H1 (cell line): ENCODE measurements at regions not wholly inside any gene's neighbourhood (a gene's known extent, or its start where the extent isn't known, plus 50 kb on each side); places are given as distances from the start of the nearest gene placed in this dataset.

Experiments
- CTCF ChIA-PET: fragments of 300-600 bp; sonication (Branson Sonifier 250); formaldehyde crosslinking; loops from one replicate; lab custom pipeline; 2021; ENCODE audit not compliant: partially characterized antibody; lab: Charles Lee
- POLR2A ChIA-PET: fragments of 300-600 bp; sonication (Branson Sonifier 250); formaldehyde crosslinking; loops from one replicate; lab custom pipeline; 2021; ENCODE audit warnings: inconsistent platforms; ENCODE audit not compliant: partially characterized antibody; lab: Charles Lee
- DNase-seq, 2 experiments: peaks; one replicate each; pipeline versions ENCODE4 v3.0.0 to v3.0.0-alpha.2; 2010 to 2022; ENCODE audit warnings: low spot score in 2 of 2, low read depth in 1 of 2, mixed read lengths in 1 of 2
- FAIRE-seq: peaks from 2 replicates; lab custom pipeline; 2011; peaks lifted over from hg19 to GRCh38; lab: Jason Lieb, UNC
- H2AFZ ChIP-seq: 2 replicates; pipeline ENCODE4 v1.8.1; 2012; ENCODE audit warnings: low read length, inconsistent platforms
- H2AK5ac ChIP-seq: 2 replicates; pipeline ENCODE4 v1.6.1; 2013; ENCODE audit warnings: low read depth, low read length
- H2BK120ac ChIP-seq: replicated peaks from 2 replicates; pipeline ENCODE3; 2013; ENCODE audit warnings: low read depth, low read length, inconsistent platforms
- H2BK12ac ChIP-seq: 2 replicates; pipeline ENCODE4 v1.6.1; 2013; ENCODE audit warnings: low read depth, low read length
- H2BK15ac ChIP-seq: 2 replicates; pipeline ENCODE4 v1.6.1; 2013; ENCODE audit warnings: low read length
- H2BK20ac ChIP-seq: 2 replicates; pipeline ENCODE4 v1.6.1; 2013; ENCODE audit warnings: low read length
- H2BK5ac ChIP-seq: 2 replicates; pipeline ENCODE4 v1.6.1; 2013; ENCODE audit warnings: low read depth, low read length
- H3K14ac ChIP-seq: 2 replicates; pipeline ENCODE4 v1.6.1; 2013; ENCODE audit warnings: inconsistent platforms; ENCODE audit not compliant: insufficient read length
- H3K18ac ChIP-seq: 2 replicates; pipeline ENCODE4 v1.6.1; 2013; ENCODE audit warnings: low read length; ENCODE audit errors: extremely low read depth
- H3K23ac ChIP-seq: 2 replicates; pipeline ENCODE4 v1.6.1; 2013; ENCODE audit warnings: inconsistent platforms; ENCODE audit not compliant: insufficient read length
- H3K23me2 ChIP-seq: 2 replicates; pipeline ENCODE4 v1.6.1; 2013; ENCODE audit warnings: low read depth, low read length
- H3K27ac ChIP-seq: 2 replicates; pipeline ENCODE4 v1.6.1; 2011; ENCODE audit warnings: low read depth, low read length, inconsistent platforms
- H3K27me3 ChIP-seq, 4 experiments: replicated peaks in 1 of 4; 1 replicate in 1 of 4; 2 replicates in 3 of 4; pipeline versions ENCODE4 v1.6.1 to v1.8.1; 2011 to 2013; ENCODE audit warnings: low read length in 3 of 4, mild to moderate bottlenecking in 3 of 4, inconsistent platforms in 2 of 4, mixed read lengths in 2 of 4, moderate library complexity in 1 of 4; ENCODE audit not compliant: control insufficient read depth in 3 of 4, insufficient read depth in 3 of 4; ENCODE audit errors: extremely low read depth in 1 of 4
- H3K36me3 ChIP-seq, 4 experiments: 2 replicates each; pipeline versions ENCODE4 v1.6.1 to v1.8.1; 2011 to 2013; ENCODE audit warnings: mild to moderate bottlenecking in 4 of 4, low read length in 3 of 4, moderate library complexity in 2 of 4, control low read depth in 1 of 4, inconsistent platforms in 1 of 4; ENCODE audit not compliant: insufficient read depth in 4 of 4, control insufficient read depth in 2 of 4
- H3K4ac ChIP-seq: replicated peaks from 2 replicates; pipeline ENCODE3; 2013; ENCODE audit warnings: low read length, low read depth, mixed read lengths, inconsistent platforms; ENCODE audit not compliant: insufficient read length
- H3K4me1 ChIP-seq, 4 experiments: replicated peaks in 1 of 4; 1 replicate in 1 of 4; 2 replicates in 3 of 4; pipeline versions ENCODE4 v1.6.1 to v1.8.1; 2011 to 2013; ENCODE audit warnings: low read length in 3 of 4, inconsistent platforms in 2 of 4, mixed read lengths in 1 of 4; ENCODE audit not compliant: insufficient read depth in 4 of 4, control insufficient read depth in 3 of 4
- H3K4me2 ChIP-seq, 2 experiments: 2 replicates each; pipeline versions ENCODE4 v1.6.1 to v1.8.1; 2011 to 2013; ENCODE audit warnings: low read depth in 2 of 2, low read length in 2 of 2, control low read depth in 1 of 2, inconsistent platforms in 1 of 2, mild to moderate bottlenecking in 1 of 2; ENCODE audit not compliant: insufficient read depth in 1 of 2
- H3K4me3 ChIP-seq, 4 experiments: fragments of 200-600, 300-600 bp in 1 of 4; sonication (generic), shearing (Covaris generic), sonication (Bioruptor Twin) in 1 of 4; 2 replicates each; pipeline versions ENCODE4 v1.5.1 to v1.8.1; 2011 to 2016; ENCODE audit warnings: low read length in 4 of 4, low read depth in 3 of 4, control low read depth in 2 of 4, inconsistent platforms in 2 of 4, mild to moderate bottlenecking in 2 of 4, mixed read lengths in 1 of 4, moderate library complexity in 1 of 4; ENCODE audit not compliant: insufficient read depth in 2 of 4; ENCODE audit errors: extremely low read depth in 1 of 4
- H3K56ac ChIP-seq: replicated peaks from 2 replicates; pipeline ENCODE3; 2013; ENCODE audit warnings: low read depth, mild to moderate bottlenecking, mixed read lengths, low read length, inconsistent platforms; ENCODE audit not compliant: insufficient read length
- H3K79me1 ChIP-seq: 2 replicates; pipeline ENCODE4 v1.6.1; 2013; ENCODE audit warnings: low read depth, low read length, control low read depth
- H3K79me2 ChIP-seq, 2 experiments: 2 replicates each; pipeline versions ENCODE4 v1.6.1 to v1.8.1; 2012 to 2013; ENCODE audit warnings: low read length in 2 of 2, mild to moderate bottlenecking in 2 of 2, inconsistent platforms in 1 of 2; ENCODE audit not compliant: insufficient read depth in 2 of 2, control insufficient read depth in 1 of 2
- H3K9ac ChIP-seq, 4 experiments: replicated peaks in 1 of 4; 1 replicate in 1 of 4; 2 replicates in 3 of 4; pipeline versions ENCODE4 v1.6.1 to v1.8.1; 2011 to 2013; ENCODE audit warnings: low read depth in 3 of 4, low read length in 3 of 4, control low read depth in 2 of 4, mild to moderate bottlenecking in 2 of 4, moderate library complexity in 2 of 4, inconsistent platforms in 1 of 4; ENCODE audit errors: extremely low read depth in 1 of 4
- H3K9me3 ChIP-seq, 2 experiments: 2 replicates each; pipeline versions ENCODE4 v1.6.1 to v1.8.1; 2012 to 2013; ENCODE audit warnings: mild to moderate bottlenecking in 2 of 2, moderate library complexity in 2 of 2, control low read depth in 1 of 2, inconsistent platforms in 1 of 2, low read depth in 1 of 2, low read length in 1 of 2, mixed read lengths in 1 of 2; ENCODE audit not compliant: insufficient read depth in 2 of 2
- H4K20me1 ChIP-seq, 2 experiments: replicated peaks in 1 of 2; 2 replicates each; pipeline versions ENCODE3 to v1.8.1; 2011 to 2013; ENCODE audit warnings: inconsistent platforms in 2 of 2, low read length in 2 of 2, mild to moderate bottlenecking in 1 of 2; ENCODE audit not compliant: insufficient read depth in 2 of 2, control insufficient read depth in 1 of 2
- H4K5ac ChIP-seq: 2 replicates; pipeline ENCODE4 v1.6.1; 2013; ENCODE audit warnings: low read length, low read depth, mixed read lengths, inconsistent platforms; ENCODE audit not compliant: insufficient read length
- H4K8ac ChIP-seq: 2 replicates; pipeline ENCODE4 v1.8.0; 2013; ENCODE audit warnings: mild to moderate bottlenecking, moderate library complexity, low read length, inconsistent platforms; ENCODE audit not compliant: insufficient read depth; ENCODE audit errors: extremely low read depth
- H4K91ac ChIP-seq: replicated peaks from 2 replicates; pipeline ENCODE3; 2013; ENCODE audit warnings: low read length, mixed read lengths, inconsistent platforms; ENCODE audit not compliant: insufficient read length
- CBX8 ChIP-seq: fragments of 300-800, 300-1000 bp; sonication (generic); IDR thresholded peaks from 2 replicates; pipeline ENCODE4 v1.7.1; 2016; ENCODE audit warnings: low read depth, low read length, borderline replicate concordance
- CEBPB ChIP-seq: IDR thresholded peaks from 2 replicates; pipeline ENCODE4 v1.6.1; 2012; ENCODE audit warnings: low read depth, low read length
- CREB1 ChIP-seq: IDR thresholded peaks from 2 replicates; pipeline ENCODE4 v1.6.1; 2012; ENCODE audit warnings: inconsistent platforms
- CTBP2 ChIP-seq: IDR thresholded peaks from 2 replicates; pipeline ENCODE4 v1.7.0; 2011; ENCODE audit warnings: borderline replicate concordance, mild to moderate bottlenecking, moderate library complexity, mixed read lengths, low read length; ENCODE audit not compliant: insufficient read depth, insufficient read length
- EP300 ChIP-seq, 2 experiments: IDR thresholded peaks; 1 replicate in 1 of 2; 2 replicates in 1 of 2; pipeline ENCODE4 v1.6.1; 2011 to 2012; ENCODE audit warnings: low read depth in 2 of 2, low read length in 2 of 2, mild to moderate bottlenecking in 2 of 2, borderline replicate concordance in 1 of 2, inconsistent platforms in 1 of 2, moderate library complexity in 1 of 2
- JUN ChIP-seq: IDR thresholded peaks from 2 replicates; pipeline ENCODE4 v1.6.1; 2011; ENCODE audit warnings: low read depth, mild to moderate bottlenecking, improper control_type of control experiment, low read length
- POLR2AphosphoS5 ChIP-seq: IDR thresholded peaks from 2 replicates; pipeline ENCODE4 v1.6.1; 2011; ENCODE audit warnings: low read depth, low read length
- RFX5 ChIP-seq: IDR thresholded peaks from 2 replicates; pipeline ENCODE4 v1.6.1; 2011; ENCODE audit warnings: low read depth, low read length, improper control_type of control experiment, borderline replicate concordance
- RXRA ChIP-seq: IDR thresholded peaks from 2 replicates; pipeline ENCODE4 v1.6.1; 2011; ENCODE audit warnings: low read depth, mild to moderate bottlenecking, low read length, moderate library complexity; ENCODE audit not compliant: insufficient read depth
- SIN3A ChIP-seq, 2 experiments: IDR thresholded peaks in 1 of 2; conservative IDR thresholded peaks in 1 of 2; 2 replicates each; pipeline ENCODE4 v1.6.1; 2011 to 2012; ENCODE audit warnings: low read length in 2 of 2, improper control_type of control experiment in 1 of 2, low read depth in 1 of 2, mild to moderate bottlenecking in 1 of 2
- SIX5 ChIP-seq: IDR thresholded peaks from 2 replicates; pipeline ENCODE4 v1.6.1; 2011; ENCODE audit warnings: mild to moderate bottlenecking, low read depth, low read length
- SP2 ChIP-seq: IDR thresholded peaks from 2 replicates; pipeline ENCODE4 v1.6.1; 2012; ENCODE audit warnings: mild to moderate bottlenecking, low read length, inconsistent platforms
- ZNF274 ChIP-seq: IDR thresholded peaks from 2 replicates; pipeline ENCODE4 v1.7.0; 2012; ENCODE audit warnings: low read length, borderline replicate concordance; ENCODE audit errors: extremely low read depth
- WGBS, 2 experiments: shearing (Covaris generic) in 1 of 2; methylation state at CpG; one replicate each; pipeline versions ENCODE4 v1.1.6 to v1.1.7; 2013 to 2015; ENCODE audit warnings: low lambda C conversion rate in 2 of 2, mixed read lengths in 2 of 2, inconsistent platforms in 1 of 2, low coverage in 1 of 2, missing lambda C conversion rate in 1 of 2; ENCODE audit not compliant: insufficient replicate concordance in 2 of 2, insufficient coverage in 1 of 2, insufficient read length in 1 of 2; ENCODE audit errors: extremely low coverage in 1 of 2, missing lambda C conversion rate in 1 of 2; 5-methylcytosine and 5-hydroxymethylcytosine counted together
- TF ChIP-seq, protein P1 (sequence below): IDR thresholded peaks from 2 replicates; pipeline ENCODE4 v1.6.1; 2012; ENCODE audit warnings: inconsistent platforms

DNA sequence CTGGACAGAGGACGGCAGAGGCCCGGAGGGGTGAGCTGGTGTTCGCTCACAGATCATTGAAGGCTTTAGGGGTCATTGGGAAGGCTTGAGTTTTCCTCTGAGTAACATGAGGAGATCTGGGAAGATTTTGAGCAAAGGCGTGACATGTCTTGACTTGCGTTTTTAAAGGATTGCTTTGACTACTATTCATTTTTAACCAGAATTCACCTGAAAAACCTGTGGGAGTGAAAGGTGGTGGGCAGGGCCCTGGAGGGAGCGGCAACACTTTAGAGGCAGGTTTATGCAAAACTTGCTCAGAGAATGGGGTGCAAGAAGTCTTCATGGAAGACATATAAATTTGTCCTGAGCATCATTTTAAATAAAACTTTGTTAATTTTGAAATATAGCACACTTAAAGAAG lies 72.2 kb upstream of the EEF1E1 start:
- Histone ChIP-seq H3K4me2 (no peak overlapping the region), H3K9me3 (no peaks in the 10 kb centered on the region)
- TF ChIP-seq SIN3A (conservative IDR thresholded peaks at IDR 0.05 in 1 of 2, IDR thresholded peaks at IDR 0.05 in 1 of 2; ENCODE audit: low read depth in 1 of 2, low read length in 2 of 2), result no peak
- TF ChIP-seq POLR2AphosphoS5, result no peak
- no peak for TF ChIP-seq JUN
- TF ChIP-seq CTBP2, result no peak
- TF ChIP-seq SIX5, result no peak
- no peak for TF ChIP-seq RFX5
- no peak for TF ChIP-seq EP300 (IDR thresholded peaks at IDR 0.05; ENCODE audit: borderline replicate concordance in 1 of 2, low read depth in 2 of 2, low read length in 2 of 2)
- no peak for TF ChIP-seq SP2
- TF ChIP-seq, protein P1, sequence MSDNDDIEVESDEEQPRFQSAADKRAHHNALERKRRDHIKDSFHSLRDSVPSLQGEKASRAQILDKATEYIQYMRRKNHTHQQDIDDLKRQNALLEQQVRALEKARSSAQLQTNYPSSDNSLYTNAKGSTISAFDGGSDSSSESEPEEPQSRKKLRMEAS, result no peak
- TF ChIP-seq RXRA, result no peak
- TF ChIP-seq CEBPB, result no peak
- no peak for TF ChIP-seq CBX8
- no peak for TF ChIP-seq ZNF274
- TF ChIP-seq CREB1, result no peak

More for the DNA sequence above, 72.2 kb upstream of the EEF1E1 start:
- Histone ChIP-seq H3K56ac (no peak overlapping the region), H2BK20ac (no peak overlapping the region), H4K8ac (no peak overlapping the region), H3K23ac (no peak overlapping the region), H3K18ac (no peak overlapping the region), H3K9ac (no peak overlapping the region), H2AK5ac (no peak overlapping the region), H3K79me1 (no peaks in the 10 kb centered on the region), H3K23me2 (no peaks in the 10 kb centered on the region), H4K91ac (no peak overlapping the region), H3K27me3 (no peaks in the 10 kb centered on the region), H3K14ac (no peak overlapping the region), H3K27ac (no peak overlapping the region), H4K20me1 (no peaks in the 10 kb centered on the region), H2BK12ac (0 out of 2 replicates have a peak overlapping the region, but pooled peaks have one; percentile 68), H2BK5ac (peak overlapping the region; percentile 52; the same call in 1 of the 2 replicates), H3K4me3 (no peak overlapping the region), H3K36me3 (no peaks in the 10 kb centered on the region), H4K5ac (no peak overlapping the region), H2BK15ac (0 out of 2 replicates have a peak overlapping the region, but pooled peaks have one; percentile 63), H3K4me1 (peaks cover 0 to 5% (median under 1%) of the 10 kb centered on the region in 4 experiments; a peak in 3 of 7 replicates), H2AFZ (peak overlapping the region; percentile 74; the same call in 1 of the 2 replicates), H3K79me2 (no peaks in the 10 kb centered on the region), H3K4ac (no peak overlapping the region), H2BK120ac (no peak overlapping the region)
- 86% methylated on average over 6 of the region's 6 CpGs; no CpG with 5 or more reads in 1 of the 2 experiments for WGBS, 2 experiments
- DNase-seq (no peak), FAIRE-seq (no peak)
- ChIA-PET POLR2A (no interaction called here), CTCF (interaction anchor here (1.1 to 3.2 kb wide), 4 partner anchors 11 to 45 kb away, joined by 3 to 45 read pairs (median 16); no protein-coding TSS in a partner anchor)
